HG03460 (cell line): ENCODE measurements at regions not wholly inside any gene's neighbourhood (a gene's known extent, or its start where the extent isn't known, plus 50 kb on each side); places are given as distances from the start of the nearest gene placed in this dataset.
"Not testable (repeated sequence)": the region's sequence is repeated elsewhere in the genome, so short reads cannot be mapped to it uniquely, and the experiment has no call there.

Experiments
- ATAC-seq: cut with Tn5 transposase; IDR thresholded peaks from one replicate; pipeline ENCODE4 v1.9.1; 2021; ENCODE audit not compliant: unreplicated experiment

- ATAC-seq: not testable (repeated sequence)
Observed at GRCh38 chr9:62874213-62874612, 1684.4 kb downstream of the SPATA31A7 start.

- not testable (repeated sequence) for ATAC-seq
Observed at GRCh38 chr9:62874745-62875599, 1685.1 kb downstream of the SPATA31A7 start.

GRCh38 chr9:62877552-62877951, 1687.7 kb downstream of the SPATA31A7 start:
- ATAC-seq: not testable (repeated sequence)

- ATAC-seq: not testable (repeated sequence)
Observed at GRCh38 chr9:62877987-62878386, 1688.2 kb downstream of the SPATA31A7 start.

- not testable (repeated sequence) for ATAC-seq
Observed at GRCh38 chr9:62880453-62880852, 1690.6 kb downstream of the SPATA31A7 start.

- ATAC-seq: not testable (repeated sequence)
Observed at GRCh38 chr9:62880971-62881370, 1691.1 kb downstream of the SPATA31A7 start.

- ATAC-seq: not testable (repeated sequence)
Observed at GRCh38 chr9:62881811-62882210, 1692.0 kb downstream of the SPATA31A7 start.

- ATAC-seq: not testable (repeated sequence)
Observed at GRCh38 chr9:62882717-62883116, 1692.9 kb downstream of the SPATA31A7 start.

- not testable (repeated sequence) for ATAC-seq
Observed at GRCh38 chr9:62896692-62897091, 1706.9 kb downstream of the SPATA31A7 start.

GRCh38 chr9:62897411-62898225, 1707.8 kb downstream of the SPATA31A7 start:
- not testable (repeated sequence) for ATAC-seq

GRCh38 chr9:62899666-62900065, 1709.8 kb downstream of the SPATA31A7 start:
- not testable (repeated sequence) for ATAC-seq

GRCh38 chr9:62904061-62904460, 1714.2 kb downstream of the SPATA31A7 start:
- not testable (repeated sequence) for ATAC-seq

- ATAC-seq: not testable (repeated sequence)
Observed at GRCh38 chr9:62905722-62906121, 1715.9 kb downstream of the SPATA31A7 start.

- ATAC-seq: not testable (repeated sequence)
Observed at GRCh38 chr9:62907866-62908265, 1718.0 kb downstream of the SPATA31A7 start.

GRCh38 chr9:62908271-62908670, 1718.4 kb downstream of the SPATA31A7 start:
- not testable (repeated sequence) for ATAC-seq

GRCh38 chr9:62909447-62909846, 1719.6 kb downstream of the SPATA31A7 start:
- ATAC-seq: not testable (repeated sequence)

- ATAC-seq: not testable (repeated sequence)
Observed at GRCh38 chr9:62912278-62912677, 1722.4 kb downstream of the SPATA31A7 start.

GRCh38 chr9:62915168-62915567, 1725.3 kb downstream of the SPATA31A7 start:
- not testable (repeated sequence) for ATAC-seq

GRCh38 chr9:62915661-62916060, 1725.8 kb downstream of the SPATA31A7 start:
- peak; percentile 100 for ATAC-seq

GRCh38 chr9:62918648-62919385, 1729.0 kb downstream of the SPATA31A7 start:
- not testable (repeated sequence) for ATAC-seq

GRCh38 chr9:62931484-62931883, 1741.6 kb downstream of the SPATA31A7 start:
- ATAC-seq: not testable (repeated sequence)
